LNCAP (cell line): ENCODE measurements at regions not wholly inside any gene's neighbourhood (a gene's known extent, or its start where the extent isn't known, plus 50 kb on each side); places are given as distances from the start of the nearest gene placed in this dataset.

Experiments used
- CTCF ChIP-seq: fragments of 450-650 bp; IDR thresholded peaks from 2 replicates; pipeline ENCODE4 v1.5.1; 2017; ENCODE audit warnings: mild to moderate bottlenecking

GRCh38 chr20:54711071-54711470 is 235.7 kb downstream of the DOK5 start:
- TF ChIP-seq CTCF: no peak

- no peak for TF ChIP-seq CTCF
Measured at GRCh38 chr20:54710341-54710740, 234.9 kb downstream of the DOK5 start.

GRCh38 chr20:54708229-54708628 is 232.8 kb downstream of the DOK5 start:
- no peak for TF ChIP-seq CTCF

GRCh38 chr20:54707801-54708200 is 232.4 kb downstream of the DOK5 start:
- no peak for TF ChIP-seq CTCF

GRCh38 chr20:54706581-54706980 is 231.2 kb downstream of the DOK5 start:
- TF ChIP-seq CTCF: no peak

- TF ChIP-seq CTCF: no peak
Measured at GRCh38 chr20:54704032-54704635, 228.7 kb downstream of the DOK5 start.
